WTC11 (cell line): ENCODE measurements at regions not wholly inside any gene's neighbourhood (a gene's known extent, or its start where the extent isn't known, plus 50 kb on each side); places are given as distances from the start of the nearest gene placed in this dataset.

Source experiments
- ATAC-seq: fragments of 200-7000 bp; cut with Tn5 transposase; 2 replicates; pipeline ENCODE4 v1.10.0; 2021; ENCODE audit warnings: mild to moderate bottlenecking, moderate library complexity
- CTCF ChIA-PET: fragments of 300-600 bp; sonication (Branson Sonifier 250); formaldehyde crosslinking; loops from one replicate; lab custom pipeline; 2021; ENCODE audit warnings: antibody characterized with exemption; lab: Charles Lee
- POLR2A ChIA-PET: fragments of 350-600 bp; sonication (Branson Sonifier 250); formaldehyde crosslinking; loops from one replicate; lab custom pipeline; 2021; ENCODE audit warnings: antibody characterized with exemption; lab: Charles Lee
- DNase-seq: peaks from one replicate; pipeline ENCODE4 v3.0.0; 2021; ENCODE audit warnings: low spot score
- H3K27ac Mint-ChIP-seq: 2 replicates; pipeline ENCODE4 v1.8.0; 2021; ENCODE audit warnings: mixed read lengths
- H3K27me3 Mint-ChIP-seq: 2 replicates; pipeline ENCODE4 v1.8.0; 2021; ENCODE audit warnings: low read depth, mild to moderate bottlenecking, moderate library complexity, mixed read lengths
- H3K36me3 Mint-ChIP-seq: 2 replicates; pipeline ENCODE4 v1.8.0; 2021; ENCODE audit warnings: mixed read lengths
- H3K4me1 Mint-ChIP-seq: 2 replicates; pipeline ENCODE4 v1.8.0; 2022; ENCODE audit warnings: mixed read lengths
- H3K4me3 Mint-ChIP-seq: 2 replicates; pipeline ENCODE4 v1.8.0; 2021; ENCODE audit warnings: mild to moderate bottlenecking, moderate library complexity, mixed read lengths
- H3K9me3 Mint-ChIP-seq: 2 replicates; pipeline ENCODE4 v1.8.0; 2021; ENCODE audit warnings: mixed read lengths
- AFF4 ChIP-seq: sonication (generic); formaldehyde crosslinking; IDR thresholded peaks from 2 replicates; pipeline ENCODE4 v1.8.1; 2023; ENCODE audit warnings: mild to moderate bottlenecking, missing genetic modification reagents, borderline replicate concordance
- ATF1 ChIP-seq: sonication (generic); formaldehyde crosslinking; IDR thresholded peaks from 2 replicates; pipeline ENCODE4 v1.8.1; 2023; ENCODE audit warnings: mild to moderate bottlenecking, moderate library complexity, missing genetic modification reagents
- CBFB ChIP-seq: sonication (generic); formaldehyde crosslinking; IDR thresholded peaks from 2 replicates; pipeline ENCODE4 v1.8.1; 2022; ENCODE audit warnings: mild to moderate bottlenecking, low read depth, missing genetic modification reagents
- CREM ChIP-seq: sonication (generic); formaldehyde crosslinking; IDR thresholded peaks from 2 replicates; pipeline ENCODE4 v1.8.1; 2022; ENCODE audit warnings: mild to moderate bottlenecking, missing genetic modification reagents, moderate library complexity
- EMX1 ChIP-seq: fragments of 250-450 bp; sonication (Bioruptor Pico); IDR thresholded peaks from 2 replicates; pipeline ENCODE4 v1.8.0; 2021; ENCODE audit warnings: mild to moderate bottlenecking
- FOXK1 ChIP-seq: sonication (generic); formaldehyde crosslinking; IDR thresholded peaks from 2 replicates; pipeline ENCODE4 v1.8.0; 2022; ENCODE audit warnings: mild to moderate bottlenecking, moderate library complexity, missing genetic modification reagents
- GRHL2 ChIP-seq: fragments of 250-450 bp; sonication (Bioruptor Pico); IDR thresholded peaks from 2 replicates; pipeline ENCODE4 v1.8.0; 2022; ENCODE audit warnings: mild to moderate bottlenecking, moderate library complexity; ENCODE audit not compliant: insufficient replicate concordance, severe bottlenecking
- NR2C2 ChIP-seq: sonication (generic); formaldehyde crosslinking; IDR thresholded peaks from 2 replicates; pipeline ENCODE4 v1.8.0; 2022; ENCODE audit warnings: mild to moderate bottlenecking, missing genetic modification reagents
- PRRX2 ChIP-seq: fragments of 250-450 bp; sonication (Bioruptor Pico); IDR thresholded peaks from 2 replicates; pipeline ENCODE4 v1.8.0; 2021; ENCODE audit warnings: mild to moderate bottlenecking
- RORB ChIP-seq: fragments of 250-450 bp; sonication (Bioruptor Pico); IDR thresholded peaks from 2 replicates; pipeline ENCODE4 v1.9.0; 2021; ENCODE audit warnings: mild to moderate bottlenecking
- SMAD3 ChIP-seq: sonication (generic); formaldehyde crosslinking; IDR thresholded peaks from 2 replicates; pipeline ENCODE4 v1.8.0; 2022; ENCODE audit warnings: missing genetic modification reagents, mild to moderate bottlenecking, borderline replicate concordance
- SMAD4 ChIP-seq: sonication (generic); formaldehyde crosslinking; IDR thresholded peaks from 2 replicates; pipeline ENCODE4 v1.8.0; 2022; ENCODE audit warnings: mild to moderate bottlenecking, missing genetic modification reagents
- TCF7 ChIP-seq: sonication (generic); formaldehyde crosslinking; IDR thresholded peaks from 2 replicates; pipeline ENCODE4 v1.8.0; 2022; ENCODE audit warnings: mild to moderate bottlenecking, low read depth, missing genetic modification reagents, moderate library complexity
- ZNF138 ChIP-seq: sonication (generic); formaldehyde crosslinking; conservative IDR thresholded peaks from 2 replicates; pipeline ENCODE4 v1.8.1; 2022; ENCODE audit warnings: mild to moderate bottlenecking, moderate library complexity, missing genetic modification reagents
- ZNF396 ChIP-seq: fragments of 250-450 bp; sonication (Bioruptor Pico); IDR thresholded peaks from 2 replicates; pipeline ENCODE4 v1.8.0; 2021; ENCODE audit warnings: mild to moderate bottlenecking, moderate library complexity, borderline replicate concordance
- ZNF512 ChIP-seq: sonication (generic); formaldehyde crosslinking; IDR thresholded peaks from 2 replicates; pipeline ENCODE4 v1.8.1; 2022; ENCODE audit warnings: missing genetic modification reagents, borderline replicate concordance
- ZNF532 ChIP-seq: fragments of 250-450 bp; sonication (Bioruptor Pico); IDR thresholded peaks from 2 replicates; pipeline ENCODE4 v1.9.0; 2021; ENCODE audit warnings: mild to moderate bottlenecking, borderline replicate concordance
- TF ChIP-seq, protein P1 (sequence below): sonication (generic); formaldehyde crosslinking; IDR thresholded peaks from 2 replicates; pipeline ENCODE4 v1.8.0; 2022; ENCODE audit warnings: mild to moderate bottlenecking, missing genetic modification reagents

DNA sequence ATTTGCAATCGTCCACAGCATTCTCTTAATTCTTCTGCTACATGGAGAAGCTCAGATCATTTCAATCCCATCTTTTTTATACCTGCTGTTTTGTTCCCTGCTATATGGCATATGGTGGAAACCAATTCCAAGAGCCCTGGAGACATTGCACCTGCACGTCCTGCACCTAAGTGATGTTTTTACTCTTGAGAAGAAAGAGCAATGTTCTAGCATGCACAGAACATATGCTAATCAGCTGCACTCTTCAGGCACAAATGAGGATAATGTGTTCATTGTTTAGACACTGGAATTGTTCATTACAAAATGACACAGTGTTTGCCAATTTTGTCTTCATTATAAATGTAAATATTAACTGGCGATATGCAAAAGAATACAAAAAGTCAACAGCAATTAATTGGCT lies 935.8 kb downstream of the TLE4 start (continued):
- TF ChIP-seq AFF4 (CRISPR knock-in tag) (no peak), CREM (CRISPR knock-in tag) (no peak), TCF7 (CRISPR knock-in tag) (no peak), PRRX2 (CRISPR knock-in tag) (no peak), CBFB (no peak), SMAD3 (CRISPR knock-in tag) (no peak), ZNF396 (CRISPR knock-in tag) (no peak)

GRCh38 chr9:80504601-80505230 lies 933.0 kb downstream of the TLE4 start:
- Mint-ChIP-seq H3K4me3 (no peak overlapping the region), H3K27ac (no peak overlapping the region), H3K36me3 (no peaks in the 10 kb centered on the region), H3K4me1 (peaks cover 21% of the 10 kb centered on the region), H3K27me3 (no peaks in the 10 kb centered on the region), H3K9me3 (peaks cover 13% of the 10 kb centered on the region; the same call in 1 of the 2 replicates)
- ATAC-seq (no peak), DNase-seq (no peak)
- POLR2A ChIA-PET, result no interaction called here
- CTCF ChIA-PET, result no interaction called here
- TF ChIP-seq, protein P1, sequence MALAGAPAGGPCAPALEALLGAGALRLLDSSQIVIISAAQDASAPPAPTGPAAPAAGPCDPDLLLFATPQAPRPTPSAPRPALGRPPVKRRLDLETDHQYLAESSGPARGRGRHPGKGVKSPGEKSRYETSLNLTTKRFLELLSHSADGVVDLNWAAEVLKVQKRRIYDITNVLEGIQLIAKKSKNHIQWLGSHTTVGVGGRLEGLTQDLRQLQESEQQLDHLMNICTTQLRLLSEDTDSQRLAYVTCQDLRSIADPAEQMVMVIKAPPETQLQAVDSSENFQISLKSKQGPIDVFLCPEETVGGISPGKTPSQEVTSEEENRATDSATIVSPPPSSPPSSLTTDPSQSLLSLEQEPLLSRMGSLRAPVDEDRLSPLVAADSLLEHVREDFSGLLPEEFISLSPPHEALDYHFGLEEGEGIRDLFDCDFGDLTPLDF (CRISPR knock-in tag), result no peak
- TF ChIP-seq ATF1 (no peak), ZNF532 (CRISPR knock-in tag) (no peak), RORB (CRISPR knock-in tag) (no peak), NR2C2 (no peak), PRRX2 (CRISPR knock-in tag) (no peak), GRHL2 (CRISPR knock-in tag) (no peak), SMAD4 (CRISPR knock-in tag) (no peak), EMX1 (CRISPR knock-in tag) (no peak), FOXK1 (CRISPR knock-in tag) (no peak), ZNF138 (CRISPR knock-in tag) (no peak), ZNF512 (CRISPR knock-in tag) (no peak)
